A549 (cell line): ENCODE measurements at regions not wholly inside any gene's neighbourhood (a gene's known extent, or its start where the extent isn't known, plus 50 kb on each side); places are given as distances from the start of the nearest gene placed in this dataset.
"Not testable (repeated sequence)": the region's sequence is repeated elsewhere in the genome, so short reads cannot be mapped to it uniquely, and the experiment has no call there.

Source experiments
- POLR2A ChIP-seq: IDR thresholded peaks from 2 replicates; pipeline ENCODE4 v1.6.1; 2012; ENCODE audit warnings: mild to moderate bottlenecking, low read length
- RFX5 ChIP-seq: fragments of 450-650 bp; IDR thresholded peaks from 2 replicates; pipeline ENCODE4 v1.7.1; 2014; ENCODE audit warnings: antibody characterized with exemption, mild to moderate bottlenecking, moderate library complexity
- TF ChIP-seq, protein P1 (sequence below): fragments of >200 bp; sonication (Bioruptor Twin); formaldehyde crosslinking; IDR thresholded peaks from 3 replicates; pipeline ENCODE4 v1.5.1; 2016

- TF ChIP-seq, protein P1, sequence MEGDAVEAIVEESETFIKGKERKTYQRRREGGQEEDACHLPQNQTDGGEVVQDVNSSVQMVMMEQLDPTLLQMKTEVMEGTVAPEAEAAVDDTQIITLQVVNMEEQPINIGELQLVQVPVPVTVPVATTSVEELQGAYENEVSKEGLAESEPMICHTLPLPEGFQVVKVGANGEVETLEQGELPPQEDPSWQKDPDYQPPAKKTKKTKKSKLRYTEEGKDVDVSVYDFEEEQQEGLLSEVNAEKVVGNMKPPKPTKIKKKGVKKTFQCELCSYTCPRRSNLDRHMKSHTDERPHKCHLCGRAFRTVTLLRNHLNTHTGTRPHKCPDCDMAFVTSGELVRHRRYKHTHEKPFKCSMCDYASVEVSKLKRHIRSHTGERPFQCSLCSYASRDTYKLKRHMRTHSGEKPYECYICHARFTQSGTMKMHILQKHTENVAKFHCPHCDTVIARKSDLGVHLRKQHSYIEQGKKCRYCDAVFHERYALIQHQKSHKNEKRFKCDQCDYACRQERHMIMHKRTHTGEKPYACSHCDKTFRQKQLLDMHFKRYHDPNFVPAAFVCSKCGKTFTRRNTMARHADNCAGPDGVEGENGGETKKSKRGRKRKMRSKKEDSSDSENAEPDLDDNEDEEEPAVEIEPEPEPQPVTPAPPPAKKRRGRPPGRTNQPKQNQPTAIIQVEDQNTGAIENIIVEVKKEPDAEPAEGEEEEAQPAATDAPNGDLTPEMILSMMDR = not testable (repeated sequence)
- TF ChIP-seq POLR2A, RFX5: not testable (repeated sequence)
These were observed 419.6 kb upstream of the CASK start for GRCh38 chrX:42342981-42343380.
